Upper lobe of left lung (tissue), 6 donors: ENCODE measurements at regions not wholly inside any gene's neighbourhood (a gene's known extent, or its start where the extent isn't known, plus 50 kb on each side); places are given as distances from the start of the nearest gene placed in this dataset.

ENCODE experiments used
- ATAC-seq, 2 donors: fragments of 200-7000 bp; cut with Tn5 transposase; one replicate each; pipeline ENCODE4 v1.9.1; 2022; ENCODE audit warnings: mild to moderate bottlenecking in 2 of 2, moderate library complexity in 2 of 2; ENCODE audit not compliant: low FRiP score in 2 of 2
- DNase-seq, 2 donors: peaks; one replicate each; pipeline ENCODE4 v3.0.0-alpha.2; 2019 to 2020
- H3K27ac ChIP-seq, 4 donors: fragments of 200-600 bp; sonication (generic); one replicate each; pipeline ENCODE4 v1.5.1; 2016 to 2019
- H3K27me3 ChIP-seq, 4 donors: fragments of 200-600 bp; sonication (generic); one replicate each; pipeline ENCODE4 v1.5.1; 2017 to 2019
- H3K36me3 ChIP-seq, 4 donors: fragments of 200-600 bp; sonication (generic); one replicate each; pipeline ENCODE4 v1.5.1; 2016 to 2019
- H3K4me1 ChIP-seq, 4 donors: fragments of 200-600 bp; sonication (generic); one replicate each; pipeline ENCODE4 v1.5.1; 2018 to 2019
- H3K4me3 ChIP-seq, 4 donors: fragments of 200-600 bp; sonication (generic); one replicate each; pipeline ENCODE4 v1.5.1; 2017 to 2019; ENCODE audit warnings: mild to moderate bottlenecking in 2 of 4, moderate library complexity in 1 of 4
- H3K9me3 ChIP-seq, 4 donors: fragments of 200-600 bp; sonication (generic); one replicate each; pipeline ENCODE4 v1.5.1; 2018 to 2019
- CTCF ChIP-seq, 6 experiments: fragments of 450-650 bp in 4 of 6; fragments of 200-600 bp in 2 of 6; sonication (generic) in 2 of 6; IDR thresholded peaks; one replicate each; pipeline ENCODE4 v1.5.1; 2016 to 2019; ENCODE audit warnings: antibody characterized with exemption in 6 of 6
- EP300 ChIP-seq, 4 donors: sonication (generic); formaldehyde crosslinking; IDR thresholded peaks; one replicate each; pipeline ENCODE4 v1.5.1; 2017; ENCODE audit warnings: antibody characterized with exemption in 4 of 4, control low read depth in 2 of 4
- POLR2A ChIP-seq, 4 donors: fragments of 450-650 bp; IDR thresholded peaks; one replicate each; pipeline ENCODE4 v1.5.1; 2016 to 2017; ENCODE audit warnings: antibody characterized with exemption in 4 of 4, mild to moderate bottlenecking in 2 of 4
- POLR2AphosphoS5 ChIP-seq, 2 donors: sonication (generic); formaldehyde crosslinking; IDR thresholded peaks; one replicate each; pipeline ENCODE4 v1.5.1; 2017; ENCODE audit warnings: antibody characterized with exemption in 2 of 2
- WGBS, 2 donors: methylation state at CpG; one replicate each; pipeline ENCODE4 v1.1.5; 2017 to 2018; 5-methylcytosine and 5-hydroxymethylcytosine counted together
- donor health status: DM: no; HTN: no; CAD: no; lungs with moderate emphysema.
- donor health status: DM: no; HTN: yes; CAD: no; lungs with severe emphysema.

- Histone ChIP-seq H3K36me3 (no peaks in the 10 kb centered on the region), H3K27me3 (no peaks in the 10 kb centered on the region), H3K9me3 (no peaks in the 10 kb centered on the region), H3K4me1 (peaks cover 0 to 8% (median 1%) of the 10 kb centered on the region in 4 donors), H3K4me3 (no peak overlapping the region), H3K27ac (no peak overlapping the region)
- TF ChIP-seq EP300 (IDR thresholded peaks at IDR 0.05) (no peak), CTCF (IDR thresholded peaks at IDR 0.05) (peak in 4 of 6 experiments; percentile 16 to 61 (median 26))
- ATAC-seq: no peak
- DNase-seq: no peak
- 60 to 63% methylated on average over 6 of the region's 6 CpGs for WGBS, 2 donors
Observed at GRCh38 chr2:150610670-150611279, 123.3 kb upstream of the RND3 start.

- ATAC-seq: peak in 1 of 2 donors; percentile 29
- 64 to 65% methylated on average over 4 of the region's 4 CpGs for WGBS, 2 donors
Observed at GRCh38 chr2:150609831-150610582, 122.5 kb upstream of the RND3 start.

GRCh38 chr2:150608341-150608740 lies 120.9 kb upstream of the RND3 start:
- 80 to 85% methylated on average over 1 of the region's 1 CpG for WGBS, 2 donors
- Histone ChIP-seq H3K27ac (no peak overlapping the region), H3K36me3 (no peaks in the 10 kb centered on the region), H3K4me1 (peaks cover 0 to 7% (median 0%) of the 10 kb centered on the region in 4 donors), H3K4me3 (no peak overlapping the region), H3K9me3 (no peaks in the 10 kb centered on the region), H3K27me3 (no peaks in the 10 kb centered on the region)
- DNase-seq (no peak), ATAC-seq (no peak)
- TF ChIP-seq CTCF (IDR thresholded peaks at IDR 0.05) (no peak), EP300 (IDR thresholded peaks at IDR 0.05) (no peak), POLR2AphosphoS5 (IDR thresholded peaks at IDR 0.05) (no peak), POLR2A (IDR thresholded peaks at IDR 0.05) (no peak)

More at GRCh38 chr2:150609831-150610582, 122.5 kb upstream of the RND3 start:
- Histone ChIP-seq H3K4me1 (peaks cover 0 to 8% (median 1%) of the 10 kb centered on the region in 4 donors), H3K27me3 (no peaks in the 10 kb centered on the region), H3K4me3 (no peak overlapping the region), H3K36me3 (no peaks in the 10 kb centered on the region), H3K9me3 (no peaks in the 10 kb centered on the region), H3K27ac (no peak overlapping the region)
- TF ChIP-seq POLR2A (IDR thresholded peaks at IDR 0.05): no peak
- DNase-seq: no peak

- no peak overlapping the region for H3K27ac ChIP-seq
- no peaks in the 10 kb centered on the region for H3K4me1 ChIP-seq
- H3K9me3 ChIP-seq: no peaks in the 10 kb centered on the region
- no peak overlapping the region for H3K4me3 ChIP-seq
- DNase-seq: no peak
- ATAC-seq: peak in 1 of 2 donors; percentile 31
- no peaks in the 10 kb centered on the region for H3K36me3 ChIP-seq
- no peak for TF ChIP-seq POLR2A (IDR thresholded peaks at IDR 0.05)
- no peak for TF ChIP-seq CTCF (IDR thresholded peaks at IDR 0.05)
- TF ChIP-seq POLR2AphosphoS5 (IDR thresholded peaks at IDR 0.05): no peak
- TF ChIP-seq EP300 (IDR thresholded peaks at IDR 0.05): no peak
- no peaks in the 10 kb centered on the region for H3K27me3 ChIP-seq
Observed at GRCh38 chr2:150607390-150607811, 119.9 kb upstream of the RND3 start.

- ATAC-seq: no peak
- TF ChIP-seq POLR2A (IDR thresholded peaks at IDR 0.05) (no peak), EP300 (IDR thresholded peaks at IDR 0.05) (no peak), CTCF (IDR thresholded peaks at IDR 0.05) (no peak), POLR2AphosphoS5 (IDR thresholded peaks at IDR 0.05) (no peak)
- Histone ChIP-seq H3K36me3 (no peaks in the 10 kb centered on the region), H3K27ac (no peak overlapping the region), H3K27me3 (no peaks in the 10 kb centered on the region), H3K4me3 (no peak overlapping the region), H3K9me3 (no peaks in the 10 kb centered on the region), H3K4me1 (peaks cover 0 to 4% (median 2%) of the 10 kb centered on the region in 4 donors)
- no peak for DNase-seq
Observed at GRCh38 chr2:150606380-150607060, 119.1 kb upstream of the RND3 start.
